WTC11 (cell line): ENCODE measurements at regions not wholly inside any gene's neighbourhood (a gene's known extent, or its start where the extent isn't known, plus 50 kb on each side); places are given as distances from the start of the nearest gene placed in this dataset.

Experiments used
- CBFB ChIP-seq: sonication (generic); formaldehyde crosslinking; IDR thresholded peaks from 2 replicates; pipeline ENCODE4 v1.8.1; 2022; ENCODE audit warnings: mild to moderate bottlenecking, low read depth, missing genetic modification reagents
- CREB1 ChIP-seq: sonication (generic); formaldehyde crosslinking; IDR thresholded peaks from 2 replicates; pipeline ENCODE4 v1.8.0; 2023; ENCODE audit warnings: mild to moderate bottlenecking, missing genetic modification reagents
- NFE2L1 ChIP-seq: sonication (generic); formaldehyde crosslinking; IDR thresholded peaks from 2 replicates; pipeline ENCODE4 v1.8.1; 2023; ENCODE audit warnings: missing genetic modification reagents
- SOX15 ChIP-seq: fragments of 250-450 bp; sonication (Bioruptor Pico); IDR thresholded peaks from 2 replicates; pipeline ENCODE4 v1.9.0; 2021; ENCODE audit warnings: mild to moderate bottlenecking
- ZBTB21 ChIP-seq: sonication (generic); formaldehyde crosslinking; IDR thresholded peaks from 2 replicates; pipeline ENCODE4 v1.8.1; 2023; ENCODE audit warnings: mild to moderate bottlenecking, missing genetic modification reagents, borderline replicate concordance
- TF ChIP-seq, protein P1 (sequence below): fragments of 200-600 bp; IDR thresholded peaks from 2 replicates; pipeline ENCODE4 v1.8.0; 2022; ENCODE audit warnings: antibody characterized with exemption
- TF ChIP-seq, protein P2 (sequence below): sonication (generic); formaldehyde crosslinking; IDR thresholded peaks from 2 replicates; pipeline ENCODE4 v1.8.1; 2023; ENCODE audit warnings: mild to moderate bottlenecking, missing genetic modification reagents, moderate library complexity
- TF ChIP-seq, protein P3 (sequence below): sonication (generic); formaldehyde crosslinking; IDR thresholded peaks from 2 replicates; pipeline ENCODE4 v1.8.0; 2022; ENCODE audit warnings: mild to moderate bottlenecking, missing genetic modification reagents
- TF ChIP-seq, protein P4 (sequence below): sonication (generic); formaldehyde crosslinking; IDR thresholded peaks from 2 replicates; pipeline ENCODE4 v1.8.0; 2023; ENCODE audit warnings: missing genetic modification reagents
- TF ChIP-seq, protein P5 (sequence below): sonication (generic); formaldehyde crosslinking; IDR thresholded peaks from 2 replicates; pipeline ENCODE4 v1.8.1; 2023; ENCODE audit warnings: mild to moderate bottlenecking, moderate library complexity, missing genetic modification reagents
- TF ChIP-seq, protein P6 (sequence below): sonication (generic); formaldehyde crosslinking; IDR thresholded peaks from 2 replicates; pipeline ENCODE4 v1.8.1; 2022; ENCODE audit warnings: low read depth, missing genetic modification reagents, borderline replicate concordance
- TF ChIP-seq, protein P7 (sequence below): sonication (generic); formaldehyde crosslinking; conservative IDR thresholded peaks from 2 replicates; pipeline ENCODE4 v1.8.1; 2022; ENCODE audit warnings: mild to moderate bottlenecking, missing genetic modification reagents

DNA sequence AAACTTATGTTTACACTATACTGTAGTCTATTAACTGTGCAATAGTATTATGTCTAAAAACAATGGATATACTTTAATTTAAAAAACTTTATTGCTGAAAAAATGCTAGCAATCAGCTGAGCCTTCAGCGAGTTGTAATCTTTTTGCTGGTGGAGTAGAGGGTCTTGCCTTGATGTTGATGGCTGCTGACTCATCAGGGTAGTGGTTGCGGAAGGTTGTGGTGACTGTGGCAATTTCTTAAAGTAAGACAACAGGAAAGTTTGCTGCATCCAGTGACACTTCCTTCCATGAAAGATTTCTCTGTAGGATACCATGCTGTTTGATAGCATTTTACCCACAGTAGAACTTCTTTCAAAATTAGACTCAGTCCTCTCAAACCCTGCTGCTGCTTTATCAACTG is 234.7 kb upstream of the CSF3R start:
- TF ChIP-seq ZBTB21 (CRISPR knock-in tag) (no peak), CREB1 (CRISPR knock-in tag) (no peak), CBFB (no peak), SOX15 (CRISPR knock-in tag) (no peak), NFE2L1 (CRISPR knock-in tag) (no peak)
- TF ChIP-seq, protein P1, sequence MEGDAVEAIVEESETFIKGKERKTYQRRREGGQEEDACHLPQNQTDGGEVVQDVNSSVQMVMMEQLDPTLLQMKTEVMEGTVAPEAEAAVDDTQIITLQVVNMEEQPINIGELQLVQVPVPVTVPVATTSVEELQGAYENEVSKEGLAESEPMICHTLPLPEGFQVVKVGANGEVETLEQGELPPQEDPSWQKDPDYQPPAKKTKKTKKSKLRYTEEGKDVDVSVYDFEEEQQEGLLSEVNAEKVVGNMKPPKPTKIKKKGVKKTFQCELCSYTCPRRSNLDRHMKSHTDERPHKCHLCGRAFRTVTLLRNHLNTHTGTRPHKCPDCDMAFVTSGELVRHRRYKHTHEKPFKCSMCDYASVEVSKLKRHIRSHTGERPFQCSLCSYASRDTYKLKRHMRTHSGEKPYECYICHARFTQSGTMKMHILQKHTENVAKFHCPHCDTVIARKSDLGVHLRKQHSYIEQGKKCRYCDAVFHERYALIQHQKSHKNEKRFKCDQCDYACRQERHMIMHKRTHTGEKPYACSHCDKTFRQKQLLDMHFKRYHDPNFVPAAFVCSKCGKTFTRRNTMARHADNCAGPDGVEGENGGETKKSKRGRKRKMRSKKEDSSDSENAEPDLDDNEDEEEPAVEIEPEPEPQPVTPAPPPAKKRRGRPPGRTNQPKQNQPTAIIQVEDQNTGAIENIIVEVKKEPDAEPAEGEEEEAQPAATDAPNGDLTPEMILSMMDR, result no peak
- TF ChIP-seq, protein P2, sequence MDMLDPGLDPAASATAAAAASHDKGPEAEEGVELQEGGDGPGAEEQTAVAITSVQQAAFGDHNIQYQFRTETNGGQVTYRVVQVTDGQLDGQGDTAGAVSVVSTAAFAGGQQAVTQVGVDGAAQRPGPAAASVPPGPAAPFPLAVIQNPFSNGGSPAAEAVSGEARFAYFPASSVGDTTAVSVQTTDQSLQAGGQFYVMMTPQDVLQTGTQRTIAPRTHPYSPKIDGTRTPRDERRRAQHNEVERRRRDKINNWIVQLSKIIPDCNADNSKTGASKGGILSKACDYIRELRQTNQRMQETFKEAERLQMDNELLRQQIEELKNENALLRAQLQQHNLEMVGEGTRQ, result no peak
- TF ChIP-seq, protein P3, sequence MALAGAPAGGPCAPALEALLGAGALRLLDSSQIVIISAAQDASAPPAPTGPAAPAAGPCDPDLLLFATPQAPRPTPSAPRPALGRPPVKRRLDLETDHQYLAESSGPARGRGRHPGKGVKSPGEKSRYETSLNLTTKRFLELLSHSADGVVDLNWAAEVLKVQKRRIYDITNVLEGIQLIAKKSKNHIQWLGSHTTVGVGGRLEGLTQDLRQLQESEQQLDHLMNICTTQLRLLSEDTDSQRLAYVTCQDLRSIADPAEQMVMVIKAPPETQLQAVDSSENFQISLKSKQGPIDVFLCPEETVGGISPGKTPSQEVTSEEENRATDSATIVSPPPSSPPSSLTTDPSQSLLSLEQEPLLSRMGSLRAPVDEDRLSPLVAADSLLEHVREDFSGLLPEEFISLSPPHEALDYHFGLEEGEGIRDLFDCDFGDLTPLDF (CRISPR knock-in tag), result no peak
- TF ChIP-seq, protein P4, sequence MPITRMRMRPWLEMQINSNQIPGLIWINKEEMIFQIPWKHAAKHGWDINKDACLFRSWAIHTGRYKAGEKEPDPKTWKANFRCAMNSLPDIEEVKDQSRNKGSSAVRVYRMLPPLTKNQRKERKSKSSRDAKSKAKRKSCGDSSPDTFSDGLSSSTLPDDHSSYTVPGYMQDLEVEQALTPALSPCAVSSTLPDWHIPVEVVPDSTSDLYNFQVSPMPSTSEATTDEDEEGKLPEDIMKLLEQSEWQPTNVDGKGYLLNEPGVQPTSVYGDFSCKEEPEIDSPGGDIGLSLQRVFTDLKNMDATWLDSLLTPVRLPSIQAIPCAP (CRISPR knock-in tag), result no peak
- TF ChIP-seq, protein P5, sequence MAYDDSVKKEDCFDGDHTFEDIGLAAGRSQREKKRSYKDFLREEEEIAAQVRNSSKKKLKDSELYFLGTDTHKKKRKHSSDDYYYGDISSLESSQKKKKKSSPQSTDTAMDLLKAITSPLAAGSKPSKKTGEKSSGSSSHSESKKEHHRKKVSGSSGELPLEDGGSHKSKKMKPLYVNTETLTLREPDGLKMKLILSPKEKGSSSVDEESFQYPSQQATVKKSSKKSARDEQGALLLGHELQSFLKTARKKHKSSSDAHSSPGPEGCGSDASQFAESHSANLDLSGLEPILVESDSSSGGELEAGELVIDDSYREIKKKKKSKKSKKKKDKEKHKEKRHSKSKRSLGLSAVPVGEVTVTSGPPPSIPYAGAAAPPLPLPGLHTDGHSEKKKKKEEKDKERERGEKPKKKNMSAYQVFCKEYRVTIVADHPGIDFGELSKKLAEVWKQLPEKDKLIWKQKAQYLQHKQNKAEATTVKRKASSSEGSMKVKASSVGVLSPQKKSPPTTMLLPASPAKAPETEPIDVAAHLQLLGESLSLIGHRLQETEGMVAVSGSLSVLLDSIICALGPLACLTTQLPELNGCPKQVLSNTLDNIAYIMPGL (CRISPR knock-in tag), result no peak
- TF ChIP-seq, protein P6, sequence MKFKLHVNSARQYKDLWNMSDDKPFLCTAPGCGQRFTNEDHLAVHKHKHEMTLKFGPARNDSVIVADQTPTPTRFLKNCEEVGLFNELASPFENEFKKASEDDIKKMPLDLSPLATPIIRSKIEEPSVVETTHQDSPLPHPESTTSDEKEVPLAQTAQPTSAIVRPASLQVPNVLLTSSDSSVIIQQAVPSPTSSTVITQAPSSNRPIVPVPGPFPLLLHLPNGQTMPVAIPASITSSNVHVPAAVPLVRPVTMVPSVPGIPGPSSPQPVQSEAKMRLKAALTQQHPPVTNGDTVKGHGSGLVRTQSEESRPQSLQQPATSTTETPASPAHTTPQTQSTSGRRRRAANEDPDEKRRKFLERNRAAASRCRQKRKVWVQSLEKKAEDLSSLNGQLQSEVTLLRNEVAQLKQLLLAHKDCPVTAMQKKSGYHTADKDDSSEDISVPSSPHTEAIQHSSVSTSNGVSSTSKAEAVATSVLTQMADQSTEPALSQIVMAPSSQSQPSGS, result no peak
- TF ChIP-seq, protein P7, sequence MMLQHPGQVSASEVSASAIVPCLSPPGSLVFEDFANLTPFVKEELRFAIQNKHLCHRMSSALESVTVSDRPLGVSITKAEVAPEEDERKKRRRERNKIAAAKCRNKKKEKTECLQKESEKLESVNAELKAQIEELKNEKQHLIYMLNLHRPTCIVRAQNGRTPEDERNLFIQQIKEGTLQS (CRISPR knock-in tag), result no peak
